ENCODE measurements at regions not wholly inside any gene's neighbourhood (a gene's known extent, or its start where the extent isn't known, plus 50 kb on each side); places are given as distances from the start of the nearest gene placed in this dataset.

GRCh38 chr5:93186076-93186682, 394.8 kb downstream of the NR2F1-AS1 start:
- no peak overlapping the region for H3K4me3 ChIP-seq (ENCODE audit: low read depth, low read length)
- DNase-seq (ENCODE audit: low read depth, low spot score) = peak; percentile 94
- TF ChIP-seq CTCF (IDR thresholded peaks at IDR 0.05; ENCODE audit: low read depth, low read length) = no peak
- in situ Hi-C loops (cut with HindIII; ENCODE audit: low sequenced_read_pairs) = no loop called here

GRCh38 chr5:93184041-93184440, 397.0 kb downstream of the NR2F1-AS1 start:
- in situ Hi-C loops (cut with HindIII; ENCODE audit: low sequenced_read_pairs) = no loop called here
- TF ChIP-seq CTCF (IDR thresholded peaks at IDR 0.05; ENCODE audit: low read depth, low read length) = no peak
- DNase-seq (ENCODE audit: low read depth, low spot score) = no peak
- H3K4me3 ChIP-seq (ENCODE audit: low read depth, low read length) = no peak overlapping the region

- in situ Hi-C loops (cut with HindIII; ENCODE audit: low sequenced_read_pairs) = no loop called here
- no peak overlapping the region for H3K4me3 ChIP-seq (ENCODE audit: low read depth, low read length)
- no peak for TF ChIP-seq CTCF (IDR thresholded peaks at IDR 0.05; ENCODE audit: low read depth, low read length)
- DNase-seq (ENCODE audit: low read depth, low spot score) = no peak
These were observed 401.6 kb downstream of the NR2F1-AS1 start for GRCh38 chr5:93179466-93179865.

- in situ Hi-C loops (cut with HindIII; ENCODE audit: low sequenced_read_pairs) = no loop called here
- DNase-seq (ENCODE audit: low read depth, low spot score) = no peak
- no peak overlapping the region for H3K4me3 ChIP-seq (ENCODE audit: low read depth, low read length)
- no peak for TF ChIP-seq CTCF (IDR thresholded peaks at IDR 0.05; ENCODE audit: low read depth, low read length)
These were observed 406.1 kb downstream of the NR2F1-AS1 start for GRCh38 chr5:93174930-93175329.

DNA sequence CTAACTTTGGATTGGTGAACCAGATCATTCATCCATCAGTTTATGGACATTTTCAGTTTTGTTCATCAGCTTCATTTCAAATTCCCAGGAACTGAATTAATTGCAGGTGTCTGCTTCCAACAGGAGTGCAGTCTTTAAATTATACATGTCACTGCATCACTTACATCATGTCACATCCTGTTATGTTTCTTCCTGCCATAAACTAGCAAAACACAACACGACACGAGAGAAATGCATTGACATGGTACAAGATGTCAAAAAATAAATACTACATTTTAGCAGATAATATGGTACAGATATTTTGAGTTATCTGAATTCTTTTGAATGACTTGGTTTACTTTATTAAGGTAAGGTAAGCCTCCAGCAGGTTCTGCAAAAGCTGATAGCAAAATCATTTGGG, 415.5 kb downstream of the NR2F1-AS1 start:
- H3K4me3 ChIP-seq (ENCODE audit: low read depth, low read length) = no peak overlapping the region
- no peak for DNase-seq (ENCODE audit: low read depth, low spot score)
- TF ChIP-seq CTCF (IDR thresholded peaks at IDR 0.05; ENCODE audit: low read depth, low read length) = no peak
- in situ Hi-C loops (cut with HindIII; ENCODE audit: low sequenced_read_pairs) = no loop called here

DNA sequence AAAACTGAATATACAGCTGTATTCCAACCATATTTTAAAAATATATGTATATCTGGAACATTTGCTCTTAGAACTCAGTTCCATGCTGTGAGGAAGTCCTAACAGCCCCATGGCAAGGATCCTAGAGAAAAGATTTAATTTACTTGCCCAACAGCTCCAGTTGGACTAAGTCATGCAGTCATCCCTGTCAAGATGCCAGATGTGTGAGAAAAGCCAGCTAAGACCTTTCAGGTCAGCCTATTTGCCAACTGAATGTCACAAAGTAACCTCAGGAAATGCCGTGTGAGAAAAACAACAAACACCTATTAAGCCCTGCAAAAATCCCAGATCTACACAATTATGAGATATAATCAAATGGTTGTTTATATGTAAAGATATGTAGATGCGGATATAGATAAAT, 416.3 kb downstream of the NR2F1-AS1 start:
- no peak for TF ChIP-seq CTCF (IDR thresholded peaks at IDR 0.05; ENCODE audit: low read depth, low read length)
- peak; percentile 83 for DNase-seq (ENCODE audit: low read depth, low spot score)
- H3K4me3 ChIP-seq (ENCODE audit: low read depth, low read length) = no peak overlapping the region
- in situ Hi-C loops (cut with HindIII; ENCODE audit: low sequenced_read_pairs) = no loop called here
